Ishikawa (cell line): ENCODE measurements at regions not wholly inside any gene's neighbourhood (a gene's known extent, or its start where the extent isn't known, plus 50 kb on each side); places are given as distances from the start of the nearest gene placed in this dataset.

Experiments
- CEBPB ChIP-seq: IDR thresholded peaks from 2 replicates; pipeline ENCODE4 v1.6.1; 2012
- CREB1 ChIP-seq: IDR thresholded peaks from 2 replicates; pipeline ENCODE4 v1.6.1; 2012; ENCODE audit warnings: low read depth
- EGR1 ChIP-seq: IDR thresholded peaks from 2 replicates; pipeline ENCODE4 v1.6.1; 2012
- EP300 ChIP-seq: IDR thresholded peaks from 2 replicates; pipeline ENCODE4 v1.6.1; 2012; ENCODE audit warnings: borderline replicate concordance
- FOXM1 ChIP-seq: IDR thresholded peaks from 2 replicates; pipeline ENCODE4 v1.6.1; 2012; ENCODE audit warnings: low read depth, borderline replicate concordance
- NFIC ChIP-seq: IDR thresholded peaks from 2 replicates; pipeline ENCODE4 v1.6.1; 2012
- RAD21 ChIP-seq: IDR thresholded peaks from 2 replicates; pipeline ENCODE4 v1.6.1; 2012; ENCODE audit warnings: low read depth
- TAF1 ChIP-seq: IDR thresholded peaks from 2 replicates; pipeline ENCODE4 v1.6.1; 2012; ENCODE audit warnings: low read depth, mild to moderate bottlenecking
- TCF12 ChIP-seq: IDR thresholded peaks from 2 replicates; pipeline ENCODE4 v1.6.1; 2012; ENCODE audit warnings: low read depth
- TEAD4 ChIP-seq: IDR thresholded peaks from 2 replicates; pipeline ENCODE4 v1.6.1; 2012
- YY1 ChIP-seq: IDR thresholded peaks from 2 replicates; pipeline ENCODE4 v1.6.1; 2012; ENCODE audit warnings: low read depth
- ZBTB7A ChIP-seq: IDR thresholded peaks from 2 replicates; pipeline ENCODE4 v1.6.1; 2012; ENCODE audit warnings: low read depth
- TF ChIP-seq, protein P1 (sequence below): IDR thresholded peaks from 2 replicates; pipeline ENCODE4 v1.6.1; 2012; ENCODE audit warnings: low read depth, mild to moderate bottlenecking
- TF ChIP-seq, protein P2 (sequence below): IDR thresholded peaks from 2 replicates; pipeline ENCODE4 v1.6.1; 2012
- TF ChIP-seq, protein P3 (sequence below): IDR thresholded peaks from 2 replicates; pipeline ENCODE4 v1.6.1; 2012

DNA sequence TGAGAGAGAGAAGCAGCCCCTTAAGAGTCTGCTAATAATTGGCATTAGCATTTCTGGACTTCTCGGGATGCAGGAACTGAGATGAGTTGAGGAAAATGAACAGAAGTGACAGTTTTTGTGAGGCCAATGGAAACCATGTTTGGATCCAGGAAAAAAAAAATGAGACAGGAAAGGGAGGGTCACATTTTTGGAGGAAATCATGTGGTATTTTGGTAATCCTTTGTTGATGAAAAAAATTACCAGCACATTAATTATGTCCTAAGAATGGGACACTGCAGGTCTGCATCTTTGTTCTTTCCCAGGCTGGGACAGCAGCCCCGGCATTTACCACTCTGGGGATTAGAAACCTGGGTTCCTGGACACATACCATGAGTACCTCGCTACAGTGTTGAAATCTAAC lies 109.9 kb upstream of the ZFHX3 start:
- TF ChIP-seq RAD21, result no peak
- no peak for TF ChIP-seq NFIC
- no peak for TF ChIP-seq CREB1
- TF ChIP-seq TCF12, result no peak
- no peak for TF ChIP-seq YY1
- TF ChIP-seq, protein P1, sequence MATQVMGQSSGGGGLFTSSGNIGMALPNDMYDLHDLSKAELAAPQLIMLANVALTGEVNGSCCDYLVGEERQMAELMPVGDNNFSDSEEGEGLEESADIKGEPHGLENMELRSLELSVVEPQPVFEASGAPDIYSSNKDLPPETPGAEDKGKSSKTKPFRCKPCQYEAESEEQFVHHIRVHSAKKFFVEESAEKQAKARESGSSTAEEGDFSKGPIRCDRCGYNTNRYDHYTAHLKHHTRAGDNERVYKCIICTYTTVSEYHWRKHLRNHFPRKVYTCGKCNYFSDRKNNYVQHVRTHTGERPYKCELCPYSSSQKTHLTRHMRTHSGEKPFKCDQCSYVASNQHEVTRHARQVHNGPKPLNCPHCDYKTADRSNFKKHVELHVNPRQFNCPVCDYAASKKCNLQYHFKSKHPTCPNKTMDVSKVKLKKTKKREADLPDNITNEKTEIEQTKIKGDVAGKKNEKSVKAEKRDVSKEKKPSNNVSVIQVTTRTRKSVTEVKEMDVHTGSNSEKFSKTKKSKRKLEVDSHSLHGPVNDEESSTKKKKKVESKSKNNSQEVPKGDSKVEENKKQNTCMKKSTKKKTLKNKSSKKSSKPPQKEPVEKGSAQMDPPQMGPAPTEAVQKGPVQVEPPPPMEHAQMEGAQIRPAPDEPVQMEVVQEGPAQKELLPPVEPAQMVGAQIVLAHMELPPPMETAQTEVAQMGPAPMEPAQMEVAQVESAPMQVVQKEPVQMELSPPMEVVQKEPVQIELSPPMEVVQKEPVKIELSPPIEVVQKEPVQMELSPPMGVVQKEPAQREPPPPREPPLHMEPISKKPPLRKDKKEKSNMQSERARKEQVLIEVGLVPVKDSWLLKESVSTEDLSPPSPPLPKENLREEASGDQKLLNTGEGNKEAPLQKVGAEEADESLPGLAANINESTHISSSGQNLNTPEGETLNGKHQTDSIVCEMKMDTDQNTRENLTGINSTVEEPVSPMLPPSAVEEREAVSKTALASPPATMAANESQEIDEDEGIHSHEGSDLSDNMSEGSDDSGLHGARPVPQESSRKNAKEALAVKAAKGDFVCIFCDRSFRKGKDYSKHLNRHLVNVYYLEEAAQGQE, result no peak
- TF ChIP-seq, protein P2, sequence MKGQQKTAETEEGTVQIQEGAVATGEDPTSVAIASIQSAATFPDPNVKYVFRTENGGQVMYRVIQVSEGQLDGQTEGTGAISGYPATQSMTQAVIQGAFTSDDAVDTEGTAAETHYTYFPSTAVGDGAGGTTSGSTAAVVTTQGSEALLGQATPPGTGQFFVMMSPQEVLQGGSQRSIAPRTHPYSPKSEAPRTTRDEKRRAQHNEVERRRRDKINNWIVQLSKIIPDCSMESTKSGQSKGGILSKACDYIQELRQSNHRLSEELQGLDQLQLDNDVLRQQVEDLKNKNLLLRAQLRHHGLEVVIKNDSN, result no peak
- TF ChIP-seq EGR1, result no peak
- no peak for TF ChIP-seq ZBTB7A
- TF ChIP-seq FOXM1, result no peak
- no peak for TF ChIP-seq TAF1
- TF ChIP-seq CEBPB, result no peak
- no peak for TF ChIP-seq TEAD4
- TF ChIP-seq EP300, result no peak
- TF ChIP-seq, protein P3, sequence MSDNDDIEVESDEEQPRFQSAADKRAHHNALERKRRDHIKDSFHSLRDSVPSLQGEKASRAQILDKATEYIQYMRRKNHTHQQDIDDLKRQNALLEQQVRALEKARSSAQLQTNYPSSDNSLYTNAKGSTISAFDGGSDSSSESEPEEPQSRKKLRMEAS, result no peak

DNA sequence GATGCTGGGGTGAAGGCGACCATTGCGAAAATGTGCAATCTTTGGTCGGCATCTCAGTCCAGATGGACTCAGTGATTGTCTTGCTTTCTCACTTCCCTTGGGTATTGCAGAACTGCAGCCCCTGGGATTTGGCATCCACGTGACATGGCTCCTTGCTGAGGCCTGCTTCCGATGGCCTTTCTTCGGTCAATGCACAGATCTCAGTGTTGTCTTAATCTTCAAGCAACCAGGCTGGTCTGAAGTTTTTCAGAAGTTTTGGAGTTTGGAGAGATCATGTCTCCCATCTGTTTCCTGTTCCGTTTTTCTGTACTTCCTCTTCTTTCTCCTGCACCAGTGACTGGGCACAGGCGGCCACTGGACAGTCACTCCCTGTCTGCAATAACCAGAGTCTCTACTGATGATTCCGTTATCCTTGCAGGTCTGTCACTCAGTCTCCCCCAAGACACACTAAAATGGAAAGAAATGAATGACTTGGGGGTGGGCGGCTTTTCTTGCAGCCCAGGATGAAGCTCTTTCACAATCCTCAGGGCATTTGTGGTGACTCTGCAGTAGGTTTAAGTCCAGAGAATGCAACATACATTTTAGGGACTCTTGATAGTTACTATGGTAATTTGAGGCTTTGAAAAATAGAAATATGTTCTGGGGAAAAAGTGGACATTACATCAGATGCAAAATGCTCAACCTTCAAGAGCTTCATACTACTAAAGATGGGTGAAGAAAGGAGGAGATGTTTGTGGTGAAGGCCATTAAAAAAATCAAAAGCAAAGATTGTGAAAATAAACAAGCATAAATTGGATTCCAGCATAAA lies 106.3 kb upstream of the ZFHX3 start:
- TF ChIP-seq ZBTB7A, result no peak
- TF ChIP-seq, protein P1, result no peak

DNA sequence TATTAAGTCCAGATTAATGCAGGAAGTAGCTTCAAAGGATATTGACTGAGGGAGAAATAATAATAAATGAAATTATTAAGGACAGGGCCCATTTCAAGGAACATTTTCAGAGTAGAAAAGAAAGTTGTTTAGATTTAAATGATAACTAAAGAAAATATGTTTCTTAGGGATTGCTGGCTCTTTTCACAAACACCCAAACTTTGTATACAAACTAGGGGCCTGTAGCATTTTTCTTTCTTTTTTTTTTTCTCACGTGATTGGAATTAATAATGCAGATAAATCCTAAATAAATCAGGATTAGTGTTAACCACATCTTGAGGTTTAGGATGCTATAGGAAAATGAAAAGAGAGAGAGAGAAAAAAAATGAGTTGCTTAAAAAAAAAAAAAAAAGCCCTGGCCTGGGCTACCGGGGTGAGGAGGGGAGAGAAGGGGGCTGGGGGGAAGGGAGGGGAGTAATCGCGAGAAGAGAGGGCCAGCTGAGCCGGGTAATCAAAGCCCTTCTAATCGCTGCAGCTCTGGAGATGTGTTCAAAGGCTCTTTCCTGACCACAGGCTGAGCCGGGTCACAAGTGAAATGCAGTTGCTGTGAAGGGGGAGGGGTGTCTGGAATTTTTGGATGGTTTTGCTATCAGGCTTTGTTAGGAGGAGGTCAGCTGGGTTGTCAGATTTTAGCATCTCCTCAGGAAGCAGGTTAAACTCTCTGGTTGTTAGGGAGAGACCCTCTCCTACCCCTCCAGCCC lies 104.6 kb upstream of the ZFHX3 start:
- TF ChIP-seq EGR1 (no peak), CEBPB (no peak), TAF1 (no peak), YY1 (no peak), ZBTB7A (no peak), TEAD4 (no peak), FOXM1 (no peak), NFIC (no peak), CREB1 (no peak), EP300 (no peak), RAD21 (no peak)
- TF ChIP-seq, protein P2, result no peak
- TF ChIP-seq, protein P1, result no peak
- TF ChIP-seq, protein P3, result no peak

DNA sequence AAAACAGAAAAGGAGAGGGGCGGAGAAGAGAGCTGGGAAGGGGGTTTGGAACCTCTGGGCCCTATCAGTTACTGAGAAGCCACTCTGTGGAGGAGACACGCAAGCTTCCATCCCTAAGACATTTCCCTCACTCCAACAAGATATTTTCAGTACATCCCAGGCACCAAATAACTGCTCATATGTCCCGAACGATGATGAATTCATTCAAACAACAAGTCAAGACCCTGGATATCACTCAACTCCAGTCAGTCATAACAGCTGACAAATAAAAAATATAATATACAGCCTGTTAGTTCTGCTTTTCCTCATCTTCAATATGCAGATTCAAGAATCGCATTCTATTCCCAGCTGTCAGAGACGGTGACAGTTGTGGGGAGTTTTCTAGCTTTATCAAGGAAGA lies 104.0 kb upstream of the ZFHX3 start:
- TF ChIP-seq, protein P3, result no peak
- TF ChIP-seq TEAD4, result no peak
- TF ChIP-seq, protein P2, result no peak
- no peak for TF ChIP-seq FOXM1
- TF ChIP-seq, protein P1, result no peak
- no peak for TF ChIP-seq CEBPB
- no peak for TF ChIP-seq YY1
- no peak for TF ChIP-seq RAD21
- TF ChIP-seq TCF12, result no peak
- TF ChIP-seq CREB1, result no peak
- TF ChIP-seq EGR1, result no peak
- TF ChIP-seq ZBTB7A, result no peak
- no peak for TF ChIP-seq NFIC
- TF ChIP-seq EP300, result no peak
- no peak for TF ChIP-seq TAF1
